Aorta (tissue), 5 donors: ENCODE measurements at regions not wholly inside any gene's neighbourhood (a gene's known extent, or its start where the extent isn't known, plus 50 kb on each side); places are given as distances from the start of the nearest gene placed in this dataset.

Source experiments
- ATAC-seq: fragments of 200-7000 bp; cut with Tn5 transposase; one replicate; pipeline ENCODE4 v1.9.1; 2022; ENCODE audit warnings: moderate library complexity; ENCODE audit not compliant: low FRiP score
- DNase-seq, 2 donors: peaks; one replicate each; pipeline ENCODE4 v3.0.0-alpha.2; 2020
- H3K27ac ChIP-seq, 2 donors: one replicate each; pipeline ENCODE4 v1.5.1; 2013; ENCODE audit warnings: low read length in 2 of 2, mild to moderate bottlenecking in 2 of 2, moderate library complexity in 2 of 2, control low read depth in 1 of 2, inconsistent platforms in 1 of 2, low read depth in 1 of 2
- H3K27me3 ChIP-seq, 2 donors: one replicate each; pipeline ENCODE4 v1.6.1; 2013; ENCODE audit warnings: control low read depth in 1 of 2, low read length in 1 of 2, mild to moderate bottlenecking in 1 of 2, moderate library complexity in 1 of 2; ENCODE audit not compliant: insufficient read depth in 2 of 2, control insufficient read depth in 1 of 2
- H3K36me3 ChIP-seq, 2 donors: one replicate each; pipeline ENCODE4 v1.6.1; 2013; ENCODE audit warnings: control low read depth in 1 of 2, low read length in 1 of 2, mild to moderate bottlenecking in 1 of 2; ENCODE audit not compliant: insufficient read depth in 2 of 2, control insufficient read depth in 1 of 2
- H3K4me1 ChIP-seq, 2 donors: one replicate each; pipeline ENCODE4 v1.6.1; 2013; ENCODE audit warnings: low read length in 2 of 2, control low read depth in 1 of 2, mild to moderate bottlenecking in 1 of 2, moderate library complexity in 1 of 2; ENCODE audit not compliant: insufficient read depth in 2 of 2, control insufficient read depth in 1 of 2
- H3K4me3 ChIP-seq, 2 donors: one replicate each; pipeline ENCODE4 v1.5.1; 2013; ENCODE audit warnings: low read length in 2 of 2, control low read depth in 1 of 2, mild to moderate bottlenecking in 1 of 2
- H3K9me3 ChIP-seq: one replicate; pipeline ENCODE4 v1.6.1; 2013; ENCODE audit warnings: mild to moderate bottlenecking, low read length; ENCODE audit not compliant: control insufficient read depth
- WGBS, 2 donors: extraction: QIAGEN DNeasy Blood & Tissue Kit; methylation state at CpG; one replicate each; pipeline ENCODE4 v1.1.7; 2013; 5-methylcytosine and 5-hydroxymethylcytosine counted together
- intact Hi-C, 2 donors: fragments of 100-400 bp; cut with DNase I; formaldehyde crosslinking; loops; one replicate each; pipeline versions ENCODE4 v1.14.2 to v1.15.0; 2022
- donor health status: healthy with polysubstance abuse.
- donor health status: Bipolar disorder and iron deficiency.
- donor health status: DM: no; HTN: no; CAD: no.
- donor health status: DM: no; HTN: no; CAD: no.
- donor health status: DM: yes; HTN: yes; CAD: no.

DNA sequence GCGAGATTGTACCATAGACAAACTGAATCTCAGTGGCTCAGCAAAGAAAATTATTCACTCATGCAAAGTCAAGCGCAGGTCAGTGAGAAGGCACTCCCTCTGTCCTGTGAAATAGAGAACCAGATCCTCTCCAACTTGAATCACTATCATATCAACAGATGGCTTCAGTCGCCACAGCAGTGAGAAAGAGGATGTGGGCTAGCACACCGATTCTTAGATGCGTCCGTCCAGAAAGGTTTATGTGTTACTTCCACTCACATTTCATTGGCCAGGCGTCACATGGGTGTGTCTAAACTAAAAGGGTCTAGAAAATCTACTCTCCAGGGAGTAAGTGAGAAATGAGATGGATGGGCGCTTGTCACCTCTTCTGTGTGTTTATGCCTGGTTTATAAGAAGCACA lies 141.6 kb upstream of the KBTBD8 start:
- no peaks in the 10 kb centered on the region for H3K9me3 ChIP-seq
- WGBS, 2 donors, result 82 to 88% methylated on average over 8 of the region's 8 CpGs
- H3K27ac ChIP-seq, result no peak overlapping the region
- no peaks in the 10 kb centered on the region for H3K36me3 ChIP-seq
- no peaks in the 10 kb centered on the region for H3K4me1 ChIP-seq
- no peak overlapping the region for H3K4me3 ChIP-seq
- ATAC-seq, result no peak
- intact Hi-C loops, result no loop called here
- no peaks in the 10 kb centered on the region for H3K27me3 ChIP-seq
- no peak for DNase-seq

DNA sequence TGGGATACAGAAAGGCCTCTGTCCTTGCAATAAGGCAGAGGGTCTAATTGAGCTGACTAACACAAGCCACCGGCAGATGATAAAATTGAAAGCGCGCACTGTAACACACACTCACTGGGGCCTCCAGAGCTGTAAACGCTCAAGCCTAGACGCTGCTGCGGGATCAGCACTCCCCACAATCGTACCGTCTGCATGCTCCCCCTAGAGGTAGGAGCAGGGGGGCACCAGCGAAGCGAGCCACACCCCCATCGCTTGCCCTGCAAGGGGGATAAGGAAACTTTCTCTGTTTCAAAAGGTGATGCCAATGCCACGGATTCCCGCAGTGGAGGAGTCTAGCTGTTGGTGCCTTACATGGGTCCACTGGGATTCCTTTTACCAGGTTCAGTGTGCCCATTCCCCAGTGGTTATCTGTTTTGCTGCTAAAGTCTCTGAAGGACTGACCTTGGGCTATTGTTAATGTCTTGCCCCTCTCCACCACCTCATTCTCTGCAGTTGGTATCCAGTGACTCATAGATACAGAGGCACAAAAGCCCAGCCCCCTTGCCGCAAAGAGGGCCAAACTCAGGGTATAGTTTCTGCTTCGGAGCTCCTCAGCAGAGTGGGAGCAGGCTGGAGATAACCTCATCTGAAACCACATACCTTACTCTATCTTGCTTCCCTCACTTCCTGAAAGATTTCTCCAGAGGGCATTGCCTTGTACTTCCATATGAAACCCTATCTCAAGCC lies 139.3 kb upstream of the KBTBD8 start:
- intact Hi-C loops, result no loop called here
- DNase-seq, result no peak
- ATAC-seq, result peak; percentile 29
- WGBS, 2 donors, result 59 to 71% methylated on average over 15 of the region's 15 CpGs
- no peak overlapping the region for H3K27ac ChIP-seq
- no peaks in the 10 kb centered on the region for H3K27me3 ChIP-seq
- no peaks in the 10 kb centered on the region for H3K4me1 ChIP-seq
- H3K4me3 ChIP-seq, result no peak overlapping the region
- H3K36me3 ChIP-seq, result no peaks in the 10 kb centered on the region
- no peaks in the 10 kb centered on the region for H3K9me3 ChIP-seq

DNA sequence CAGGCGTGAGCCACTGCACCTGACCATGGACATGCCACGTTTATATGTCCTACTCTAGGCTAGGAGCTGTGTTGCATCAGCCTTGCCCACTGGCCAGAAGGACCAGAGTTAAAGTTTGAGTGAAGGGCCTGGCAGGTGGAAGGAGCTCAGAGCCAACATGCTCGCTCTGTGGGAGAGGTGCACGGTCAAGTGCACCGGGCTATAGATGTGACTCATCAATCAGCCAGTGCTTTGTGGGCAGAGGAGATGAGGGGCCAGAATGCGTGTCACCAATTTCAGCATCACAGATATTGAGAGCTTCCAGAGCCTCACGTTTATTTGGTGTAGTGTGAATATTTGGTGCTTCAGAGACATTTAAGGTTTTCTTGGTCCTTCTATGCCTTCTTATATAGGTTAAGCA lies 137.3 kb upstream of the KBTBD8 start:
- ATAC-seq, result no peak
- WGBS, 2 donors, result 90 to 94% methylated on average over 7 of the region's 7 CpGs
- intact Hi-C loops, result no loop called here

DNA sequence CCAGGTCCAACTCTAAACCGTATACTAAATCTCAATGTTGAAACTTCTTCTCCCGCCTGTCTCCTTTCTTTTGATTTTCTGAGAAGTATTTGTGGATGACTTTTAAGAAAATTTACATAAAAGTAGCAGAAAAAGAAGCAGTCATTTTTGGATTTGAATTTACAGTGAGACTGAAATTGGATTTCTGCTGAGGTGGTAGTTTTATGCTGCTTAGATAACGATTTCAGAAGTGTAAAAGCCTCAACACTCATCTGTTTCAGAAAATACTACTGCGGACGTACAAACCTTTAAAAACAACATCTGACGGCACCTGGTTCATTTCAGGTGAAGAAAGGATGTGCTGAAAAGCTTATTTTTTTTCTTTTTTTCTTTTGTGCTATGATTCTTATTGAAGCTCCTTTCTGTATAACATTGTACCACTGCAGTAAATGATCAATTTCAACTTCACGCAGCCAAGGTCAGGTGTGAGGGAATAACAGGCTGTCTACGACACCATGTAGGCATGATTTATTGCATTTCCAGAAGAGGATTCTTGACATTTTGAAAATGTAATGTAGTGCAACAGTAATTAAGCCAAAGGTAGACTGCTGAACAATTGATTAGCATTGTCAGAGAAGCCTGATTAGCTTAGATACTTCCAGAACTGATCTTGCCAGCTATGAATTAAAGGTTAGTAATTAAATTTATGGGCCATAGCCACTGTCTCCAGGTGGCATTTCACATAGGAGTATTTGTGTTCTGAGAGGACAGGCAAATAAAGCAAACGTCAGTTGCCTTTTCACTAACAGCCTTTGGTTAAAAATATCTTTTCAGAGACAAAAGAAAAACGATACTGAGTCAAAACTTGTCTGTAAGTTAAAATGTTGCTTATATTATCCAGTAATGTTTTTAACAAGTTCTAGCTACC lies 134.6 kb upstream of the KBTBD8 start:
- Histone ChIP-seq H3K9me3 (no peaks in the 10 kb centered on the region), H3K27me3 (no peaks in the 10 kb centered on the region), H3K36me3 (no peaks in the 10 kb centered on the region), H3K4me3 (no peak overlapping the region), H3K27ac (no peak overlapping the region), H3K4me1 (no peaks in the 10 kb centered on the region)
- 68 to 75% methylated on average over 10 of the region's 10 CpGs for WGBS, 2 donors
- ATAC-seq (no peak), DNase-seq (no peak)
- intact Hi-C loops, result no loop called here

More for the DNA sequence above, 137.3 kb upstream of the KBTBD8 start:
- no peaks in the 10 kb centered on the region for H3K27me3 ChIP-seq
- H3K4me3 ChIP-seq, result no peak overlapping the region
- no peaks in the 10 kb centered on the region for H3K4me1 ChIP-seq
- no peak overlapping the region for H3K27ac ChIP-seq
- no peak for DNase-seq
- no peaks in the 10 kb centered on the region for H3K9me3 ChIP-seq
- no peaks in the 10 kb centered on the region for H3K36me3 ChIP-seq

DNA sequence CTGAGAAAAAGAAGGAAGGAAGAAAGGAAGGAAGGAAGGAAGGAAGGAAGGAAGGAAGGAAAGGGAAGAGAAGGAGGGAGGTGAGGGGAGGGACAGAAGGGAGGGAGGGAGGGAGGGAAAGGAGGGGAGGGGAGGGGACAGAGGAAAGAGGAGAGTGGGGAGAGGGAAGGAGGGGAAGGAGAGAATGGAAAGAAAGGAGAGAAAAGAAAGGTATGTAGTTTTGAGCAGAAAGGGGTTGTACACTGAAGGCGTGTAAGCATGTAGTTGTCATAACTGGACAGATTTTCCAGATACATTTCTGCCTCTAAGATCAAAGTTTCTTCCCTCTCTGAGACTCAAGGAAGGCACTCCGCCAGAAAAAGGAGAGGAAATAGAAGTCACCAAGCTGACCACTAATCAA lies 113.4 kb upstream of the KBTBD8 start:
- no peaks in the 10 kb centered on the region for H3K36me3 ChIP-seq
- no peaks in the 10 kb centered on the region for H3K4me1 ChIP-seq
- 77 to 88% methylated on average over 2 of the region's 2 CpGs for WGBS, 2 donors
- intact Hi-C loops, result no loop called here
- DNase-seq, result no peak
- H3K4me3 ChIP-seq, result no peak overlapping the region
- no peaks in the 10 kb centered on the region for H3K9me3 ChIP-seq
- no peak overlapping the region for H3K27ac ChIP-seq
- H3K27me3 ChIP-seq, result no peaks in the 10 kb centered on the region
- no peak for ATAC-seq

DNA sequence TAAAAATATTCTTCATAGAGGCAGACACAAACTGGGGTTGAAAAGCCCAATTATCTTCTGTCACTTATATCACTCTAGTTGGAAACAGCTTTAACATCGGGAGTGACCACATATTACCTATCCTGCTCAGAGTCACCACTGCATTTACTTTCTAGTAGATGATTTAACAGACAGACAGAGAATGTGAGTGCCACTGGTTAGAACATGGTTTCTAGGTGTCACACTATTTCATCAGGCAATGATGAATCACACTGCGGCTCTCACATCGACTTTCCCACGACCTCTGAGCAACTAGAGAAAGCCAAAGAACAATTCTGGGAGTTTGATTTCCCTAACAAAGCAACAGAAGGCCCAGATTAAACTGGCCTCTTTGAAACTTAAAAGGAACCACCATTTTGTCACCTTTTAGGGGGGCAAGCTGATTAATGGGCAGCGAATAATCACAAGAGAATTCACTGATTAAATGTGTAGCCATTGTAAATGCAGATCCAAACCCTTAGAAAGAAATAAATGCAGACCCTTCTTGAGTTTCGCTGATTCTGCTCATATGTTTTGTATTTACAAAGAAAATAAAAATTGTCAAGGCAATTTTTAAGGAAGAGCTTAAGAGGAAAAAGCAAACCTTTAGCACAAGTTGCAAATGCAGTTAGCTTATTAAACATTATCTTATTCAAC lies 112.6 kb upstream of the KBTBD8 start:
- no peaks in the 10 kb centered on the region for H3K36me3 ChIP-seq
- no peak overlapping the region for H3K4me3 ChIP-seq
- WGBS, 2 donors, result 36 to 37% methylated on average over 6 of the region's 6 CpGs
- H3K4me1 ChIP-seq, result no peaks in the 10 kb centered on the region
- ATAC-seq, result no peak
- DNase-seq, result no peak
- intact Hi-C loops, result no loop called here
- H3K27me3 ChIP-seq, result no peaks in the 10 kb centered on the region
- H3K27ac ChIP-seq, result no peak overlapping the region
- H3K9me3 ChIP-seq, result no peaks in the 10 kb centered on the region

DNA sequence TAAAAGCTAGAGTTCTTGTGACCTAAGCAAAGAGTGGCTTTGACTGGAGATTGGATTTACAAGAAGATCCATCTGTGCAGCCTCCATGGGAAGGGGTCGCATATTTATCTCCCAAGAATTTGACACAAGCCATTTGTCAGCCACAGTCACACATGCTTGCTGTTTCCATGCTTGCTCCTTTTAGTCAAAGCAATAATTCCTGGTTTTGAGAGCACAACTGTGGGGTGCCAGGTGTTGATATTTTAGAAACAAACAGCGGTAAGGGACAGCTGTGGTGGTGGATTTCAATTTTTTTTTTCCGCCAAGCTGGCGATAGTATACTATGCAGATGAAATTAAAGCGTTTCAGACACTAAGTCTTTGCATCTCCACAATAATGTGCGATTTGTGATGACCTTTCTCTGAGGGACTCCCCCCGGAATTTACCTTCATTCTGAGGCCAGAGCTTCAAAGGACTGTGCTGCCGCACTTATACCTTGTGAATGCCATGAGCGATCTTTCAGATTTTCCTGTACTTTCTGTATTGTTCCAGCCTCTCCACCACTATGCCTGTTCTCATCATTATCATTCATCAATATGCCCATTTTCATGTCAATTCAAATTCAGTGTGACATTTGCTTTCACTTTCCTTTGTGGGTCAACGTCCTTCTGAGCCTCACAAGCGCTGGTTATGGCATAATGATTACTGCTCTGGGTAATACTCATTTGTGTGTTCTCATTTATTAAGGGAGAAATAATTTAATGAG lies 108.2 kb upstream of the KBTBD8 start:
- Histone ChIP-seq H3K4me1 (no peaks in the 10 kb centered on the region), H3K4me3 (no peak overlapping the region), H3K9me3 (peaks cover 3% of the 10 kb centered on the region), H3K36me3 (no peaks in the 10 kb centered on the region), H3K27me3 (no peaks in the 10 kb centered on the region), H3K27ac (no peak overlapping the region)
- intact Hi-C loops, result no loop called here
- DNase-seq (no peak), ATAC-seq (no peak)
- WGBS, 2 donors, result 55 to 63% methylated on average over 11 of the region's 11 CpGs

DNA sequence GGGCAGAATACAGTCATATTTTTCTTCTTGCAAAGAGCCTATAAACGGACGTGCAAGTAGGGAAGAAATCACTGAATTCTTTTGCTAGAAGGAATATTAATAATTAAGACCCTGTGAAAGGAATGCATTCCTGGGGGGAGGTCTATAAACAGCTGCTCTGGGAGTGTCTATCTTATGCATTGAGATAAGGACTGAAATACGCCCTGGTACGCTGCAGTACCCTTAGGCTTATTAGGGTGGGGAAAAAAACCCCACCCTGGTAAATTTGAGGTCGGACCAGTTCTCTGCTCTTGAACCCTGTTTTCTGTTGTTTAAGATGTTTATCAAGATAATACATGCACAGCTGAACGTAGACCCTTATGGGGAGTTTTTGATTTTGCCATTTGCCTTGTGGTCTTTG lies 100.0 kb upstream of the KBTBD8 start:
- H3K9me3 ChIP-seq, result no peaks in the 10 kb centered on the region
- 71 to 77% methylated on average over 6 of the region's 6 CpGs for WGBS, 2 donors

More for the DNA sequence above, 100.0 kb upstream of the KBTBD8 start:
- H3K36me3 ChIP-seq, result no peaks in the 10 kb centered on the region
- no peaks in the 10 kb centered on the region for H3K4me1 ChIP-seq
- peaks cover 0 to 2% of the 10 kb centered on the region in 2 donors for H3K27me3 ChIP-seq
- ATAC-seq, result no peak
- no peak for DNase-seq
- intact Hi-C loops, result no loop called here
- H3K4me3 ChIP-seq, result no peak overlapping the region
- H3K27ac ChIP-seq, result no peak overlapping the region
